SK-N-MC (cell line): ENCODE measurements at regions not wholly inside any gene's neighbourhood (a gene's known extent, or its start where the extent isn't known, plus 50 kb on each side); places are given as distances from the start of the nearest gene placed in this dataset.

ENCODE experiments used
- EZH2 ChIP-seq: fragments of 200-600 bp; sonication (generic); IDR thresholded peaks from one replicate; pipeline ENCODE4 v1.6.1; 2017; ENCODE audit warnings: antibody characterized with exemption
- POLR2AphosphoS5 ChIP-seq: IDR thresholded peaks from 2 replicates; pipeline ENCODE4 v1.6.1; 2012; ENCODE audit warnings: mild to moderate bottlenecking, low read depth, low read length, borderline replicate concordance

DNA sequence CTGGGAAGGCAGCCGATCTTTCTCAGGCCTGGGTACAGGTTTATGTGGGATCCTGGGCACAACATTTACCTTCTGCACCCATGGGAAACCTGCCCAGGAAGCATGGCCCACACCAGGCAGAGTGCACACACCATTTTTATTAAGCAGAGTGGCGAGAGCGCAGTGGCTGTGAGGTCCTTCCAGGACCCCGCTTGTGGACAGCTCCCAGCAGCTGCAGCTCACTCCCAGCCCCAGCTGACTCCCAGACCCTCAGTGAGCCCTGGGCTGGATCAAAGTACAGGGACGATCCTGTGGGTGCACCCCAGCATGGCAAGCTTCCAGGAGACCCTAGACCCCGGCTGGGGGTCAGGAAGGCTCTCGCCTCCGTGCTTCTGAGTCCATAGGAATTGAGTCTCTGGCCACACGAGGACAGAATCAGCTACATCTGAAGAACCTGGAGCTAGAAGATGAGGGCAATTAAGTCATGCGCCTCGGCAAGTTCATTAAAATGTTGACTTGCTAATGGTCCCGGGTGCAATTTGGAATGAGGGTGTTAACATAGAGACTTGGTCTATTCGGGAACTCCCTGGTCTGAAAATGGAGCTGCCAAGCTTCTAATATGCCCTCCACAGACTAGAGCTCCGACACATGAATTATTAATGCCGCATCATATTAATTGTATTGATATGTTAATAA lies 65.4 kb upstream of the SLCO4A1 start:
- TF ChIP-seq POLR2AphosphoS5 (no peak), EZH2 (no peak)
